Panc1 (cell line): ENCODE measurements at regions not wholly inside any gene's neighbourhood (a gene's known extent, or its start where the extent isn't known, plus 50 kb on each side); places are given as distances from the start of the nearest gene placed in this dataset.

Experiments used
- ATAC-seq: fragments of 200-7000 bp; cut with Tn5 transposase; 2 replicates; pipeline ENCODE4 v1.9.1; 2020; ENCODE audit warnings: mild to moderate bottlenecking, moderate library complexity
- BruUV-seq: library from RNA; stranded (reverse); fragments of 400-500 nt; replicated peaks from 2 replicates; lab custom pipeline; 2021; lab: Mats Ljungman, UMichigan
- CTCF ChIA-PET: fragments of 300-600 bp; sonication (Branson Sonifier 250); formaldehyde crosslinking; loops from one replicate; lab custom pipeline; 2022; ENCODE audit warnings: antibody characterized with exemption; lab: Charles Lee
- POLR2A ChIA-PET: fragments of 300-600 bp; sonication (Branson Sonifier 250); formaldehyde crosslinking; loops from one replicate; lab custom pipeline; 2022; ENCODE audit warnings: antibody characterized with exemption; lab: Charles Lee
- DNase-seq: peaks from one replicate; pipeline ENCODE4 v3.0.0-alpha.2; 2010; ENCODE audit warnings: low read depth, low spot score
- H3K27ac ChIP-seq: 2 replicates; pipeline ENCODE4 v1.5.1; 2011; ENCODE audit warnings: mild to moderate bottlenecking, low read length, inconsistent platforms
- H3K27me3 ChIP-seq: fragments of 200-500 bp; sonication (Bioruptor generic); 2 replicates; pipeline ENCODE4 v1.6.0; 2014; ENCODE audit warnings: low read length, inconsistent platforms; ENCODE audit not compliant: control insufficient read depth, insufficient read depth
- H3K36me3 ChIP-seq: fragments of 200-500 bp; sonication (Bioruptor generic); 2 replicates; pipeline ENCODE4 v1.5.1; 2014; ENCODE audit warnings: inconsistent platforms, mild to moderate bottlenecking, low read length, moderate library complexity; ENCODE audit not compliant: control insufficient read depth, insufficient read depth
- H3K4me1 ChIP-seq: 2 replicates; pipeline ENCODE4 v1.5.1; 2011; ENCODE audit warnings: inconsistent platforms, mild to moderate bottlenecking, low read length, moderate library complexity; ENCODE audit not compliant: control insufficient read depth, insufficient read depth
- H3K4me3 ChIP-seq, 2 experiments: 2 replicates each; pipeline ENCODE4 v1.5.1; 2011 to 2012; ENCODE audit warnings: low read depth in 2 of 2, low read length in 2 of 2, mild to moderate bottlenecking in 2 of 2, inconsistent platforms in 1 of 2, moderate library complexity in 1 of 2
- H3K9me3 ChIP-seq: fragments of 200-500 bp; sonication (Bioruptor generic); 2 replicates; pipeline ENCODE4 v1.5.1; 2014; ENCODE audit warnings: low read depth, mild to moderate bottlenecking, inconsistent platforms, low read length, moderate library complexity; ENCODE audit not compliant: control insufficient read depth, insufficient read depth
- CTCF ChIP-seq: fragments of 450-650 bp; IDR thresholded peaks from 2 replicates; pipeline ENCODE4 v1.5.1; 2017; ENCODE audit warnings: mild to moderate bottlenecking
- POLR2AphosphoS5 ChIP-seq: IDR thresholded peaks from 2 replicates; pipeline ENCODE4 v1.6.1; 2012; ENCODE audit warnings: mild to moderate bottlenecking, low read depth, low read length, moderate library complexity
- REST ChIP-seq, 2 experiments: IDR thresholded peaks; 2 replicates each; pipeline ENCODE4 v1.6.1; 2011 to 2012; ENCODE audit warnings: low read depth in 2 of 2, control low read depth in 1 of 2, low read length in 1 of 2, mild to moderate bottlenecking in 1 of 2, moderate library complexity in 1 of 2; ENCODE audit not compliant: insufficient read depth in 1 of 2
- SIN3A ChIP-seq: IDR thresholded peaks from 2 replicates; pipeline ENCODE4 v1.6.1; 2012; ENCODE audit warnings: low read depth, mild to moderate bottlenecking, low read length, moderate library complexity, borderline replicate concordance; ENCODE audit not compliant: insufficient read depth
- TCF7L2 ChIP-seq: IDR thresholded peaks from 2 replicates; pipeline ENCODE4 v1.6.1; 2011; ENCODE audit warnings: mild to moderate bottlenecking, low read depth, low read length, inconsistent platforms
- in situ Hi-C: cut with HindIII; loops from 2 replicates; pipeline ENCODE4 v1.10.0; 2016; ENCODE audit warnings: low sequenced_read_pairs, low pct_unique_long_range_greater_than_20kb
- intact Hi-C: fragments of 100-400 bp; cut with micrococcal nuclease; formaldehyde crosslinking; loops from one replicate; pipeline ENCODE4 v1.10.0; 2022; ENCODE audit not compliant: unreplicated experiment

- DNase-seq = no peak
Measured at GRCh38 chr13:80955501-80955900, 614.6 kb upstream of the SPRY2 start.

GRCh38 chr13:80952158-80952557 is 611.2 kb upstream of the SPRY2 start:
- H3K27ac ChIP-seq = no peak overlapping the region
- DNase-seq (no peak), ATAC-seq (no peak)
- in situ Hi-C loops = no loop called here
- no peaks in the 10 kb centered on the region for H3K27me3 ChIP-seq
- H3K9me3 ChIP-seq = no peaks in the 10 kb centered on the region
- CTCF ChIA-PET = no interaction called here
- H3K4me3 ChIP-seq = no peak overlapping the region
- no peaks in the 10 kb centered on the region for H3K4me1 ChIP-seq
- intact Hi-C loops = no loop called here
- TF ChIP-seq CTCF = no peak
- TF ChIP-seq POLR2AphosphoS5 = no peak
- no peak for TF ChIP-seq SIN3A
- TF ChIP-seq TCF7L2 = no peak
- no peak for TF ChIP-seq REST (IDR thresholded peaks at IDR 0.05; ENCODE audit: insufficient read depth in 1 of 2, low read depth in 2 of 2, low read length in 1 of 2)
- POLR2A ChIA-PET = no interaction called here
- no peaks in the 10 kb centered on the region for H3K36me3 ChIP-seq
- BruUV-seq = no TSS peak

More at GRCh38 chr13:80955501-80955900, 614.6 kb upstream of the SPRY2 start:
- TF ChIP-seq CTCF (no peak), SIN3A (no peak), REST (IDR thresholded peaks at IDR 0.05; ENCODE audit: insufficient read depth in 1 of 2, low read depth in 2 of 2, low read length in 1 of 2) (no peak), TCF7L2 (no peak), POLR2AphosphoS5 (no peak)
- Histone ChIP-seq H3K4me3 (no peak overlapping the region), H3K9me3 (no peaks in the 10 kb centered on the region), H3K4me1 (no peaks in the 10 kb centered on the region), H3K27me3 (no peaks in the 10 kb centered on the region), H3K27ac (no peak overlapping the region), H3K36me3 (no peaks in the 10 kb centered on the region)
- ChIA-PET POLR2A (interaction anchor here (0.6 kb wide), 1 partner anchor 477 kb away, joined by 8 read pairs; no protein-coding TSS in a partner anchor), CTCF (no interaction called here)
- no TSS peak for BruUV-seq
- in situ Hi-C loops (no loop called here), intact Hi-C loops (no loop called here)
- no peak for ATAC-seq
